ENCODE measurements at regions not wholly inside any gene's neighbourhood (a gene's known extent, or its start where the extent isn't known, plus 50 kb on each side); places are given as distances from the start of the nearest gene placed in this dataset.
"Not testable (repeated sequence)": the region's sequence is repeated elsewhere in the genome, so short reads cannot be mapped to it uniquely, and the experiment has no call there.

- no peaks in the 10 kb centered on the region for H3K27me3 ChIP-seq
Measured at GRCh38 chr2:35204323-35204722, 1151.3 kb upstream of the CRIM1 start.

GRCh38 chr2:35199298-35199697 is 1156.3 kb upstream of the CRIM1 start:
- H3K4me3 ChIP-seq, result no peak overlapping the region
- H3K27ac ChIP-seq, result no peak overlapping the region
- no peaks in the 10 kb centered on the region for H3K9me3 ChIP-seq (ENCODE audit: low read depth)
- H3K27me3 ChIP-seq, result no peaks in the 10 kb centered on the region
- no peak for DNase-seq (ENCODE audit: low read depth in 1 of 2, low spot score in 1 of 2)
- TF ChIP-seq, protein P1, sequence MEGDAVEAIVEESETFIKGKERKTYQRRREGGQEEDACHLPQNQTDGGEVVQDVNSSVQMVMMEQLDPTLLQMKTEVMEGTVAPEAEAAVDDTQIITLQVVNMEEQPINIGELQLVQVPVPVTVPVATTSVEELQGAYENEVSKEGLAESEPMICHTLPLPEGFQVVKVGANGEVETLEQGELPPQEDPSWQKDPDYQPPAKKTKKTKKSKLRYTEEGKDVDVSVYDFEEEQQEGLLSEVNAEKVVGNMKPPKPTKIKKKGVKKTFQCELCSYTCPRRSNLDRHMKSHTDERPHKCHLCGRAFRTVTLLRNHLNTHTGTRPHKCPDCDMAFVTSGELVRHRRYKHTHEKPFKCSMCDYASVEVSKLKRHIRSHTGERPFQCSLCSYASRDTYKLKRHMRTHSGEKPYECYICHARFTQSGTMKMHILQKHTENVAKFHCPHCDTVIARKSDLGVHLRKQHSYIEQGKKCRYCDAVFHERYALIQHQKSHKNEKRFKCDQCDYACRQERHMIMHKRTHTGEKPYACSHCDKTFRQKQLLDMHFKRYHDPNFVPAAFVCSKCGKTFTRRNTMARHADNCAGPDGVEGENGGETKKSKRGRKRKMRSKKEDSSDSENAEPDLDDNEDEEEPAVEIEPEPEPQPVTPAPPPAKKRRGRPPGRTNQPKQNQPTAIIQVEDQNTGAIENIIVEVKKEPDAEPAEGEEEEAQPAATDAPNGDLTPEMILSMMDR (IDR thresholded peaks at IDR 0.05; ENCODE audit: low read depth, low read length), result no peak
- H3K4me1 ChIP-seq (ENCODE audit: low read depth), result peaks cover 5% of the 10 kb centered on the region
- no peaks in the 10 kb centered on the region for H3K36me3 ChIP-seq

More at GRCh38 chr2:35204323-35204722, 1151.3 kb upstream of the CRIM1 start:
- Histone ChIP-seq H3K4me3 (no peak overlapping the region), H3K27ac (no peak overlapping the region), H3K36me3 (no peaks in the 10 kb centered on the region), H3K4me1 (ENCODE audit: low read depth) (no peaks in the 10 kb centered on the region), H3K9me3 (ENCODE audit: low read depth) (no peaks in the 10 kb centered on the region)
- no peak for DNase-seq (ENCODE audit: low read depth in 1 of 2, low spot score in 1 of 2)
- TF ChIP-seq, protein P1 (IDR thresholded peaks at IDR 0.05; ENCODE audit: low read depth, low read length), result no peak

DNA sequence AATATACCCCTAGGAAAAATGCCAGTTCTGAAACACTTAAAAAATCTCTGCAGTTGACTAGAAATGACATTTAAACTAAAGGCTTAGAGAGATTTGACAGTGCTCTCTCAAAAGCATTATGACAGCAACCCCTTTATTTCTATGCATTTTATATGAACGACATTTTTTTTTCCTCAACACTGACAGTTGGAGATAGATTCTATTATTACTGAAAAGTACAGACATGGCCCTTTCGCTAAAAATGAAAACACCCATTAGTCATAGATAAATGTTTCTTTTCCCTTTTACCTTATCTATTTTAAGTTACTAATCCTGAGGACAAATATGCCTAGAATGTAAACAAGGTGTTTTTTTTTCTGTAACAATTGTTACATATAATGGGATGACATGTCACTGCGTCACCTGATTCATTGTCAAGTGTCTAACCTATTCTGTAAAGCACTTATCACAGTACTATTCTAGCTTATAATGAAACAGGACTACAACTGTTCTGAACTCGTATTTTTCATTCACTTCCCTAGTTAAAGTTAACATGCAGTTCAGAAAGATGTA is 1169.6 kb upstream of the CRIM1 start:
- H3K4me3 ChIP-seq, result no peak overlapping the region
- H3K9me3 ChIP-seq (ENCODE audit: low read depth), result no peaks in the 10 kb centered on the region
- no peaks in the 10 kb centered on the region for H3K27me3 ChIP-seq
- no peak for DNase-seq (ENCODE audit: low read depth in 1 of 2, low spot score in 1 of 2)
- TF ChIP-seq, protein P1 (IDR thresholded peaks at IDR 0.05; ENCODE audit: low read depth, low read length), result no peak
- H3K4me1 ChIP-seq (ENCODE audit: low read depth), result no peaks in the 10 kb centered on the region
- no peak overlapping the region for H3K27ac ChIP-seq
- H3K36me3 ChIP-seq, result no peaks in the 10 kb centered on the region

DNA sequence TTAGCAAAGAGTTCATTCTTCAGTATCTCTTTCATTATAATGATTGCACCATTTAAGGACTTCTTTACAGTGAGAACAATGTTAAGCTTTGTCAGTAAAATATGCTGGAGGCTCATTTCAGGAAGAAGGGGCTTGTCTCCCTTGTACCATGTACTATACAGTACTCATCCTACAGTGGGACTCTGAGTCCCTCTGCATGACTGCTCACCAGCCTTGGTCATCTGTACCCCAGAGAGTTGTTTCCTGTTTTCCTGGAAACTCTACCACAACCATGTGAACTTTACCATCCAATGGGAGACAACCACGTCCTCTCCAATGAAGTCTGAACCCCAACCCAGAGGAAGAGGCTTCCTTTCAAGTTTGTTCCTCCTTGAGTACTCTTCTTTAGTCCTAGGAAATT is 1171.1 kb upstream of the CRIM1 start:
- H3K9me3 ChIP-seq (ENCODE audit: low read depth), result no peaks in the 10 kb centered on the region
- no peaks in the 10 kb centered on the region for H3K4me1 ChIP-seq (ENCODE audit: low read depth)
- TF ChIP-seq, protein P1 (IDR thresholded peaks at IDR 0.05; ENCODE audit: low read depth, low read length), result no peak
- no peak for DNase-seq (ENCODE audit: low read depth in 1 of 2, low spot score in 1 of 2)
- H3K36me3 ChIP-seq, result no peaks in the 10 kb centered on the region
- H3K4me3 ChIP-seq, result no peak overlapping the region
- no peak overlapping the region for H3K27ac ChIP-seq
- no peaks in the 10 kb centered on the region for H3K27me3 ChIP-seq

- not testable (repeated sequence) for H3K9me3 ChIP-seq (ENCODE audit: low read depth); H3K4me3 ChIP-seq; DNase-seq (ENCODE audit: low read depth in 1 of 2, low spot score in 1 of 2); H3K27ac ChIP-seq; H3K36me3 ChIP-seq; H3K27me3 ChIP-seq
- H3K4me1 ChIP-seq (ENCODE audit: low read depth), result peaks cover 12% of the 10 kb centered on the region
Measured at GRCh38 chr2:35176726-35177125, 1178.9 kb upstream of the CRIM1 start.

DNA sequence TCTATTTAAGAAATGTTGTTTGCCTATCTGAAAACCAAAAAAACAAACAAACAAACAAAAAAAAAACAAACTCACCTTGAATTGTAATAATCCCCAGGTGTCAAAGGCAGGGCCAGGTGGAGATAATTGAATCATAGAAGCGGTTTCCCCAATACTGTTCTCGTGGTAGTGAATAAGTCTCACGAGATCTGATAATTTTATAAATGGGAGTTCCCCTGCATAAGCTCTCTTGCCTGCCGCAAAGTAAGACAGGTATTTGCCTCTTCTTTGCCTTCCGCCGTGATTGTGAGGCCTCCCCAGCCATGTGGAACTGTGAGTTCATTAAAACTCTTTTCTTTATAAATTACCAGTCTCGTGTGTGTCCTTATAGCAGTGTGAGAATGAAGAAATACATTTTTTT is 1180.7 kb upstream of the CRIM1 start:
- H3K27ac ChIP-seq, result no peak overlapping the region

More for the DNA sequence above, 1180.7 kb upstream of the CRIM1 start:
- no peaks in the 10 kb centered on the region for H3K9me3 ChIP-seq (ENCODE audit: low read depth)
- H3K36me3 ChIP-seq, result no peaks in the 10 kb centered on the region
- no peak overlapping the region for H3K4me3 ChIP-seq
- peaks cover 12% of the 10 kb centered on the region for H3K4me1 ChIP-seq (ENCODE audit: low read depth)
- TF ChIP-seq, protein P1 (IDR thresholded peaks at IDR 0.05; ENCODE audit: low read depth, low read length), result no peak
- DNase-seq (ENCODE audit: low read depth in 1 of 2, low spot score in 1 of 2), result no peak
- no peaks in the 10 kb centered on the region for H3K27me3 ChIP-seq
